H1 (cell line): ENCODE measurements at regions not wholly inside any gene's neighbourhood (a gene's known extent, or its start where the extent isn't known, plus 50 kb on each side); places are given as distances from the start of the nearest gene placed in this dataset.

ENCODE experiments used
- CTCF ChIA-PET: fragments of 300-600 bp; sonication (Branson Sonifier 250); formaldehyde crosslinking; loops from one replicate; lab custom pipeline; 2021; ENCODE audit not compliant: partially characterized antibody; lab: Charles Lee
- POLR2A ChIA-PET: fragments of 300-600 bp; sonication (Branson Sonifier 250); formaldehyde crosslinking; loops from one replicate; lab custom pipeline; 2021; ENCODE audit warnings: inconsistent platforms; ENCODE audit not compliant: partially characterized antibody; lab: Charles Lee
- DNase-seq, 2 experiments: peaks; one replicate each; pipeline versions ENCODE4 v3.0.0 to v3.0.0-alpha.2; 2010 to 2022; ENCODE audit warnings: low spot score in 2 of 2, low read depth in 1 of 2, mixed read lengths in 1 of 2
- FAIRE-seq: peaks from 2 replicates; lab custom pipeline; 2011; peaks lifted over from hg19 to GRCh38; lab: Jason Lieb, UNC
- H2AFZ ChIP-seq: 2 replicates; pipeline ENCODE4 v1.8.1; 2012; ENCODE audit warnings: low read length, inconsistent platforms
- H2AK5ac ChIP-seq: 2 replicates; pipeline ENCODE4 v1.6.1; 2013; ENCODE audit warnings: low read depth, low read length
- H2BK120ac ChIP-seq: replicated peaks from 2 replicates; pipeline ENCODE3; 2013; ENCODE audit warnings: low read depth, low read length, inconsistent platforms
- H2BK12ac ChIP-seq: 2 replicates; pipeline ENCODE4 v1.6.1; 2013; ENCODE audit warnings: low read depth, low read length
- H2BK15ac ChIP-seq: 2 replicates; pipeline ENCODE4 v1.6.1; 2013; ENCODE audit warnings: low read length
- H2BK20ac ChIP-seq: 2 replicates; pipeline ENCODE4 v1.6.1; 2013; ENCODE audit warnings: low read length
- H2BK5ac ChIP-seq: 2 replicates; pipeline ENCODE4 v1.6.1; 2013; ENCODE audit warnings: low read depth, low read length
- H3K14ac ChIP-seq: 2 replicates; pipeline ENCODE4 v1.6.1; 2013; ENCODE audit warnings: inconsistent platforms; ENCODE audit not compliant: insufficient read length
- H3K18ac ChIP-seq: 2 replicates; pipeline ENCODE4 v1.6.1; 2013; ENCODE audit warnings: low read length; ENCODE audit errors: extremely low read depth
- H3K23ac ChIP-seq: 2 replicates; pipeline ENCODE4 v1.6.1; 2013; ENCODE audit warnings: inconsistent platforms; ENCODE audit not compliant: insufficient read length
- H3K23me2 ChIP-seq: 2 replicates; pipeline ENCODE4 v1.6.1; 2013; ENCODE audit warnings: low read depth, low read length
- H3K27ac ChIP-seq: 2 replicates; pipeline ENCODE4 v1.6.1; 2011; ENCODE audit warnings: low read depth, low read length, inconsistent platforms
- H3K27me3 ChIP-seq, 4 experiments: replicated peaks in 1 of 4; 1 replicate in 1 of 4; 2 replicates in 3 of 4; pipeline versions ENCODE4 v1.6.1 to v1.8.1; 2011 to 2013; ENCODE audit warnings: low read length in 3 of 4, mild to moderate bottlenecking in 3 of 4, inconsistent platforms in 2 of 4, mixed read lengths in 2 of 4, moderate library complexity in 1 of 4; ENCODE audit not compliant: control insufficient read depth in 3 of 4, insufficient read depth in 3 of 4; ENCODE audit errors: extremely low read depth in 1 of 4
- H3K36me3 ChIP-seq, 4 experiments: 2 replicates each; pipeline versions ENCODE4 v1.6.1 to v1.8.1; 2011 to 2013; ENCODE audit warnings: mild to moderate bottlenecking in 4 of 4, low read length in 3 of 4, moderate library complexity in 2 of 4, control low read depth in 1 of 4, inconsistent platforms in 1 of 4; ENCODE audit not compliant: insufficient read depth in 4 of 4, control insufficient read depth in 2 of 4
- H3K4ac ChIP-seq: replicated peaks from 2 replicates; pipeline ENCODE3; 2013; ENCODE audit warnings: low read length, low read depth, mixed read lengths, inconsistent platforms; ENCODE audit not compliant: insufficient read length
- H3K4me1 ChIP-seq, 4 experiments: replicated peaks in 1 of 4; 1 replicate in 1 of 4; 2 replicates in 3 of 4; pipeline versions ENCODE4 v1.6.1 to v1.8.1; 2011 to 2013; ENCODE audit warnings: low read length in 3 of 4, inconsistent platforms in 2 of 4, mixed read lengths in 1 of 4; ENCODE audit not compliant: insufficient read depth in 4 of 4, control insufficient read depth in 3 of 4
- H3K4me2 ChIP-seq, 2 experiments: 2 replicates each; pipeline versions ENCODE4 v1.6.1 to v1.8.1; 2011 to 2013; ENCODE audit warnings: low read depth in 2 of 2, low read length in 2 of 2, control low read depth in 1 of 2, inconsistent platforms in 1 of 2, mild to moderate bottlenecking in 1 of 2; ENCODE audit not compliant: insufficient read depth in 1 of 2
- H3K4me3 ChIP-seq, 4 experiments: fragments of 200-600, 300-600 bp in 1 of 4; sonication (generic), shearing (Covaris generic), sonication (Bioruptor Twin) in 1 of 4; 2 replicates each; pipeline versions ENCODE4 v1.5.1 to v1.8.1; 2011 to 2016; ENCODE audit warnings: low read length in 4 of 4, low read depth in 3 of 4, control low read depth in 2 of 4, inconsistent platforms in 2 of 4, mild to moderate bottlenecking in 2 of 4, mixed read lengths in 1 of 4, moderate library complexity in 1 of 4; ENCODE audit not compliant: insufficient read depth in 2 of 4; ENCODE audit errors: extremely low read depth in 1 of 4
- H3K56ac ChIP-seq: replicated peaks from 2 replicates; pipeline ENCODE3; 2013; ENCODE audit warnings: low read depth, mild to moderate bottlenecking, mixed read lengths, low read length, inconsistent platforms; ENCODE audit not compliant: insufficient read length
- H3K79me1 ChIP-seq: 2 replicates; pipeline ENCODE4 v1.6.1; 2013; ENCODE audit warnings: low read depth, low read length, control low read depth
- H3K79me2 ChIP-seq, 2 experiments: 2 replicates each; pipeline versions ENCODE4 v1.6.1 to v1.8.1; 2012 to 2013; ENCODE audit warnings: low read length in 2 of 2, mild to moderate bottlenecking in 2 of 2, inconsistent platforms in 1 of 2; ENCODE audit not compliant: insufficient read depth in 2 of 2, control insufficient read depth in 1 of 2
- H3K9ac ChIP-seq, 4 experiments: replicated peaks in 1 of 4; 1 replicate in 1 of 4; 2 replicates in 3 of 4; pipeline versions ENCODE4 v1.6.1 to v1.8.1; 2011 to 2013; ENCODE audit warnings: low read depth in 3 of 4, low read length in 3 of 4, control low read depth in 2 of 4, mild to moderate bottlenecking in 2 of 4, moderate library complexity in 2 of 4, inconsistent platforms in 1 of 4; ENCODE audit errors: extremely low read depth in 1 of 4
- H3K9me3 ChIP-seq, 2 experiments: 2 replicates each; pipeline versions ENCODE4 v1.6.1 to v1.8.1; 2012 to 2013; ENCODE audit warnings: mild to moderate bottlenecking in 2 of 2, moderate library complexity in 2 of 2, control low read depth in 1 of 2, inconsistent platforms in 1 of 2, low read depth in 1 of 2, low read length in 1 of 2, mixed read lengths in 1 of 2; ENCODE audit not compliant: insufficient read depth in 2 of 2
- H4K20me1 ChIP-seq, 2 experiments: replicated peaks in 1 of 2; 2 replicates each; pipeline versions ENCODE3 to v1.8.1; 2011 to 2013; ENCODE audit warnings: inconsistent platforms in 2 of 2, low read length in 2 of 2, mild to moderate bottlenecking in 1 of 2; ENCODE audit not compliant: insufficient read depth in 2 of 2, control insufficient read depth in 1 of 2
- H4K5ac ChIP-seq: 2 replicates; pipeline ENCODE4 v1.6.1; 2013; ENCODE audit warnings: low read length, low read depth, mixed read lengths, inconsistent platforms; ENCODE audit not compliant: insufficient read length
- H4K8ac ChIP-seq: 2 replicates; pipeline ENCODE4 v1.8.0; 2013; ENCODE audit warnings: mild to moderate bottlenecking, moderate library complexity, low read length, inconsistent platforms; ENCODE audit not compliant: insufficient read depth; ENCODE audit errors: extremely low read depth
- H4K91ac ChIP-seq: replicated peaks from 2 replicates; pipeline ENCODE3; 2013; ENCODE audit warnings: low read length, mixed read lengths, inconsistent platforms; ENCODE audit not compliant: insufficient read length
- ATF2 ChIP-seq: IDR thresholded peaks from 2 replicates; pipeline ENCODE4 v1.6.1; 2012; ENCODE audit warnings: low read length, inconsistent platforms
- BACH1 ChIP-seq: IDR thresholded peaks from 2 replicates; pipeline ENCODE4 v1.6.1; 2012; ENCODE audit warnings: low read length, improper control_type of control experiment
- CHD2 ChIP-seq: IDR thresholded peaks from 2 replicates; pipeline ENCODE4 v1.6.1; 2012; ENCODE audit warnings: low read length, improper control_type of control experiment
- CTBP2 ChIP-seq: IDR thresholded peaks from 2 replicates; pipeline ENCODE4 v1.7.0; 2011; ENCODE audit warnings: borderline replicate concordance, mild to moderate bottlenecking, moderate library complexity, mixed read lengths, low read length; ENCODE audit not compliant: insufficient read depth, insufficient read length
- EGR1 ChIP-seq: IDR thresholded peaks from 2 replicates; pipeline ENCODE4 v1.6.1; 2011; ENCODE audit warnings: low read depth, low read length, borderline replicate concordance
- EP300 ChIP-seq, 2 experiments: IDR thresholded peaks; 1 replicate in 1 of 2; 2 replicates in 1 of 2; pipeline ENCODE4 v1.6.1; 2011 to 2012; ENCODE audit warnings: low read depth in 2 of 2, low read length in 2 of 2, mild to moderate bottlenecking in 2 of 2, borderline replicate concordance in 1 of 2, inconsistent platforms in 1 of 2, moderate library complexity in 1 of 2
- KDM5A ChIP-seq: fragments of 200-600 bp; IDR thresholded peaks from 2 replicates; pipeline ENCODE4 v1.7.1; 2012; ENCODE audit warnings: mild to moderate bottlenecking, low read length, inconsistent platforms, mixed read lengths
- RFX5 ChIP-seq: IDR thresholded peaks from 2 replicates; pipeline ENCODE4 v1.6.1; 2011; ENCODE audit warnings: low read depth, low read length, improper control_type of control experiment, borderline replicate concordance
- RNF2 ChIP-seq: fragments of 200-900, 300-1000 bp; sonication (generic); IDR thresholded peaks from 2 replicates; pipeline ENCODE4 v1.7.1; 2016; ENCODE audit warnings: borderline replicate concordance, low read depth, mild to moderate bottlenecking, antibody characterized with exemption, low read length; ENCODE audit not compliant: poor library complexity, severe bottlenecking; ENCODE audit errors: missing control alignments
- SIN3A ChIP-seq, 2 experiments: IDR thresholded peaks in 1 of 2; conservative IDR thresholded peaks in 1 of 2; 2 replicates each; pipeline ENCODE4 v1.6.1; 2011 to 2012; ENCODE audit warnings: low read length in 2 of 2, improper control_type of control experiment in 1 of 2, low read depth in 1 of 2, mild to moderate bottlenecking in 1 of 2
- SP4 ChIP-seq: IDR thresholded peaks from 2 replicates; pipeline ENCODE4 v1.6.1; 2012; ENCODE audit warnings: low read length, inconsistent platforms
- WGBS, 2 experiments: shearing (Covaris generic) in 1 of 2; methylation state at CpG; one replicate each; pipeline versions ENCODE4 v1.1.6 to v1.1.7; 2013 to 2015; ENCODE audit warnings: low lambda C conversion rate in 2 of 2, mixed read lengths in 2 of 2, inconsistent platforms in 1 of 2, low coverage in 1 of 2, missing lambda C conversion rate in 1 of 2; ENCODE audit not compliant: insufficient replicate concordance in 2 of 2, insufficient coverage in 1 of 2, insufficient read length in 1 of 2; ENCODE audit errors: extremely low coverage in 1 of 2, missing lambda C conversion rate in 1 of 2; 5-methylcytosine and 5-hydroxymethylcytosine counted together

- Histone ChIP-seq H3K23ac (no peak overlapping the region), H3K9me3 (no peaks in the 10 kb centered on the region), H4K5ac (no peak overlapping the region), H2BK5ac (no peak overlapping the region), H3K4me2 (no peak overlapping the region), H2BK120ac (no peak overlapping the region), H3K9ac (no peak overlapping the region), H2AK5ac (no peak overlapping the region), H3K4ac (no peak overlapping the region), H3K14ac (no peak overlapping the region), H3K4me3 (no peak overlapping the region), H4K20me1 (no peaks in the 10 kb centered on the region), H3K79me1 (no peaks in the 10 kb centered on the region), H3K27ac (no peak overlapping the region), H3K23me2 (no peaks in the 10 kb centered on the region), H4K8ac (no peak overlapping the region), H3K4me1 (no peaks in the 10 kb centered on the region), H2BK15ac (no peak overlapping the region), H2BK20ac (no peak overlapping the region), H3K36me3 (no peaks in the 10 kb centered on the region), H3K79me2 (no peaks in the 10 kb centered on the region), H2BK12ac (no peak overlapping the region), H3K56ac (no peak overlapping the region), H3K18ac (no peak overlapping the region), H3K27me3 (no peaks in the 10 kb centered on the region; a peak in 1 of 7 replicates), H4K91ac (no peak overlapping the region), H2AFZ (no peak overlapping the region)
- DNase-seq: no peak
- ChIA-PET CTCF (no interaction called here), POLR2A (no interaction called here)
- FAIRE-seq: no peak
- 94% methylated on average over 10 of the region's 10 CpGs; no CpG with 5 or more reads in 1 of the 2 experiments for WGBS, 2 experiments
- no peak for TF ChIP-seq ATF2
- no peak for TF ChIP-seq RNF2
- TF ChIP-seq CTBP2: no peak
- TF ChIP-seq RFX5: no peak
- no peak for TF ChIP-seq SP4
- TF ChIP-seq CHD2: no peak
- TF ChIP-seq SIN3A (conservative IDR thresholded peaks at IDR 0.05 in 1 of 2, IDR thresholded peaks at IDR 0.05 in 1 of 2; ENCODE audit: low read depth in 1 of 2, low read length in 2 of 2): no peak
- TF ChIP-seq EP300 (IDR thresholded peaks at IDR 0.05; ENCODE audit: borderline replicate concordance in 1 of 2, low read depth in 2 of 2, low read length in 2 of 2): no peak
- no peak for TF ChIP-seq BACH1
- no peak for TF ChIP-seq KDM5A
- no peak for TF ChIP-seq EGR1
Measured at GRCh38 chr6:165915022-165915770, 252.2 kb upstream of the PDE10A start.
